ENCODE measurements at regions not wholly inside any gene's neighbourhood (a gene's known extent, or its start where the extent isn't known, plus 50 kb on each side); places are given as distances from the start of the nearest gene placed in this dataset.

GRCh38 chrX:45852884-45853283 lies 652.2 kb upstream of the DIPK2B start:
- Mint-ChIP-seq H3K4me1 (ENCODE audit: low read depth) (peaks cover 32% of the 10 kb centered on the region), H3K9me3 (no peaks in the 10 kb centered on the region), H3K4me3 (peak overlapping the region; percentile 59), H3K36me3 (ENCODE audit: low read depth) (peaks cover 18% of the 10 kb centered on the region), H3K27me3 (no peaks in the 10 kb centered on the region), H3K27ac (peak overlapping the region; percentile 91)
- peak; percentile 14 for ATAC-seq
- CTCF ChIA-PET, result no interaction called here
- intact Hi-C loops (cut with micrococcal nuclease), result loop anchor here (5.0 kb wide), 1 partner anchor 96 kb away; no protein-coding TSS in a partner anchor
- TF ChIP-seq CTCF (IDR thresholded peaks at IDR 0.05), result no peak
- DNase-seq, result peak; percentile 11
- POLR2A ChIA-PET, result interaction anchor here (2.3 to 4.6 kb wide), 3 partner anchors 10 to 85 kb away, joined by 7 to 54 read pairs (median 27); no protein-coding TSS in a partner anchor

GRCh38 chrX:45851434-45851991 lies 650.8 kb upstream of the DIPK2B start:
- peak overlapping the region; percentile 92 for H3K27ac Mint-ChIP-seq
- POLR2A ChIA-PET, result interaction anchor here (1.3 to 4.6 kb wide), 7 partner anchors 9 to 93 kb away, joined by 3 to 54 read pairs (median 7); no protein-coding TSS in a partner anchor
- CTCF ChIA-PET, result interaction anchor here (0.9 kb wide), 1 partner anchor 142 kb away, joined by 3 read pairs; no protein-coding TSS in a partner anchor
- H3K27me3 Mint-ChIP-seq, result no peaks in the 10 kb centered on the region
- DNase-seq, result peak; percentile 71
- peak; percentile 67 for ATAC-seq
- H3K9me3 Mint-ChIP-seq, result no peaks in the 10 kb centered on the region
- H3K4me3 Mint-ChIP-seq, result peak overlapping the region; percentile 92
- H3K4me1 Mint-ChIP-seq (ENCODE audit: low read depth), result peaks cover 36% of the 10 kb centered on the region
- no peak for TF ChIP-seq CTCF (IDR thresholded peaks at IDR 0.05)
- peaks cover 20% of the 10 kb centered on the region for H3K36me3 Mint-ChIP-seq (ENCODE audit: low read depth)
- intact Hi-C loops (cut with micrococcal nuclease), result loop anchor here (5.0 kb wide), 1 partner anchor 94 kb away; no protein-coding TSS in a partner anchor

- POLR2A ChIA-PET, result interaction anchor here (0.5 to 4.6 kb wide), 9 partner anchors 8 to 721 kb away, joined by 3 to 54 read pairs (median 7); no protein-coding TSS in a partner anchor
- peaks cover 39% of the 10 kb centered on the region for H3K4me1 Mint-ChIP-seq (ENCODE audit: low read depth)
- H3K9me3 Mint-ChIP-seq, result no peaks in the 10 kb centered on the region
- ATAC-seq (peak; percentile 45), DNase-seq (peak; percentile 47)
- TF ChIP-seq CTCF (IDR thresholded peaks at IDR 0.05), result no peak
- peak overlapping the region; percentile 91 for H3K27ac Mint-ChIP-seq
- H3K4me3 Mint-ChIP-seq, result peak overlapping the region; percentile 92
- CTCF ChIA-PET, result interaction anchor here (0.8 to 0.9 kb wide), 2 partner anchors 49 to 142 kb away, joined by 3 read pairs; no protein-coding TSS in a partner anchor
- no peaks in the 10 kb centered on the region for H3K27me3 Mint-ChIP-seq
- peaks cover 24% of the 10 kb centered on the region for H3K36me3 Mint-ChIP-seq (ENCODE audit: low read depth)
- intact Hi-C loops (cut with micrococcal nuclease), result loop anchor here (5.0 kb wide), 1 partner anchor 94 kb away; no protein-coding TSS in a partner anchor
Observed at GRCh38 chrX:45850775-45851433, 650.2 kb upstream of the DIPK2B start.

GRCh38 chrX:45850197-45850774 lies 649.6 kb upstream of the DIPK2B start:
- ATAC-seq, result peak; percentile 22
- POLR2A ChIA-PET, result interaction anchor here (0.5 to 4.6 kb wide), 10 partner anchors 8 to 721 kb away, joined by 3 to 54 read pairs (median 6); no protein-coding TSS in a partner anchor
- peak overlapping the region; percentile 91 for H3K27ac Mint-ChIP-seq
- CTCF ChIA-PET, result interaction anchor here (0.8 to 0.9 kb wide), 2 partner anchors 48 to 141 kb away, joined by 3 read pairs; no protein-coding TSS in a partner anchor
- peaks cover 42% of the 10 kb centered on the region for H3K4me1 Mint-ChIP-seq (ENCODE audit: low read depth)
- H3K36me3 Mint-ChIP-seq (ENCODE audit: low read depth), result peaks cover 25% of the 10 kb centered on the region
- intact Hi-C loops (cut with micrococcal nuclease), result loop anchor here (5.0 kb wide), 1 partner anchor 93 kb away; no protein-coding TSS in a partner anchor
- DNase-seq, result peak; percentile 37
- H3K9me3 Mint-ChIP-seq, result no peaks in the 10 kb centered on the region
- TF ChIP-seq CTCF (IDR thresholded peaks at IDR 0.05), result no peak
- H3K4me3 Mint-ChIP-seq, result peak overlapping the region; percentile 92
- H3K27me3 Mint-ChIP-seq, result no peaks in the 10 kb centered on the region
